ENCODE measurements at regions not wholly inside any gene's neighbourhood (a gene's known extent, or its start where the extent isn't known, plus 50 kb on each side); places are given as distances from the start of the nearest gene placed in this dataset.

GRCh38 chr4:187065396-187065795, 341.7 kb upstream of the FAT1 start:
- H3K4me1 ChIP-seq (ENCODE audit: control insufficient read depth in 2 of 2, insufficient read depth in 2 of 2, low read length in 2 of 2): no peaks in the 10 kb centered on the region
- DNase-seq (ENCODE audit: low read depth in 6 of 9, low spot score in 9 of 9): no peak
- 89% methylated on average over 1 of the region's 1 CpG for WGBS
- H3K36me3 ChIP-seq (ENCODE audit: control insufficient read depth in 2 of 2, insufficient read depth in 2 of 2, low read length in 1 of 2): no peaks in the 10 kb centered on the region
- H3K27ac ChIP-seq (ENCODE audit: low read depth in 1 of 2, low read length in 1 of 2): no peak overlapping the region
- no peak overlapping the region for H3K4me3 ChIP-seq (ENCODE audit: low read length in 2 of 2)
- peaks cover 2% of the 10 kb centered on the region in 2 donors for H3K9me3 ChIP-seq (ENCODE audit: control insufficient read depth in 2 of 2, insufficient read depth in 1 of 2, low read length in 1 of 2)
- no peaks in the 10 kb centered on the region for H3K27me3 ChIP-seq (ENCODE audit: control insufficient read depth in 2 of 2, insufficient read depth in 1 of 2, low read length in 1 of 2)

GRCh38 chr4:187065806-187066205, 342.1 kb upstream of the FAT1 start:
- WGBS: 93% methylated on average over 13 of the region's 13 CpGs
- DNase-seq (ENCODE audit: low read depth in 6 of 9, low spot score in 9 of 9): no peak

GRCh38 chr4:187069398-187069797, 345.7 kb upstream of the FAT1 start:
- WGBS: 84% methylated on average over 10 of the region's 10 CpGs
- DNase-seq (ENCODE audit: low read depth in 6 of 9, low spot score in 9 of 9): no peak

More at GRCh38 chr4:187065806-187066205, 342.1 kb upstream of the FAT1 start:
- H3K4me1 ChIP-seq (ENCODE audit: control insufficient read depth in 2 of 2, insufficient read depth in 2 of 2, low read length in 2 of 2): no peaks in the 10 kb centered on the region
- H3K4me3 ChIP-seq (ENCODE audit: low read length in 2 of 2): no peak overlapping the region
- no peak overlapping the region for H3K27ac ChIP-seq (ENCODE audit: low read depth in 1 of 2, low read length in 1 of 2)
- no peaks in the 10 kb centered on the region for H3K36me3 ChIP-seq (ENCODE audit: control insufficient read depth in 2 of 2, insufficient read depth in 2 of 2, low read length in 1 of 2)
- H3K9me3 ChIP-seq (ENCODE audit: control insufficient read depth in 2 of 2, insufficient read depth in 1 of 2, low read length in 1 of 2): peaks cover 0 to 2% of the 10 kb centered on the region in 2 donors
- no peaks in the 10 kb centered on the region for H3K27me3 ChIP-seq (ENCODE audit: control insufficient read depth in 2 of 2, insufficient read depth in 1 of 2, low read length in 1 of 2)

GRCh38 chr4:187070158-187070557, 346.5 kb upstream of the FAT1 start:
- Histone ChIP-seq H3K36me3 (ENCODE audit: control insufficient read depth in 2 of 2, insufficient read depth in 2 of 2, low read length in 1 of 2) (no peaks in the 10 kb centered on the region), H3K4me1 (ENCODE audit: control insufficient read depth in 2 of 2, insufficient read depth in 2 of 2, low read length in 2 of 2) (no peaks in the 10 kb centered on the region), H3K4me3 (ENCODE audit: low read length in 2 of 2) (no peak overlapping the region), H3K9me3 (ENCODE audit: control insufficient read depth in 2 of 2, insufficient read depth in 1 of 2, low read length in 1 of 2) (peaks cover 0 to 2% of the 10 kb centered on the region in 2 donors), H3K27me3 (ENCODE audit: control insufficient read depth in 2 of 2, insufficient read depth in 1 of 2, low read length in 1 of 2) (no peaks in the 10 kb centered on the region), H3K27ac (ENCODE audit: low read depth in 1 of 2, low read length in 1 of 2) (no peak overlapping the region)
- DNase-seq (ENCODE audit: low read depth in 6 of 9, low spot score in 9 of 9): no peak
- WGBS: 91% methylated on average over 3 of the region's 3 CpGs

More at GRCh38 chr4:187069398-187069797, 345.7 kb upstream of the FAT1 start:
- no peaks in the 10 kb centered on the region for H3K4me1 ChIP-seq (ENCODE audit: control insufficient read depth in 2 of 2, insufficient read depth in 2 of 2, low read length in 2 of 2)
- H3K9me3 ChIP-seq (ENCODE audit: control insufficient read depth in 2 of 2, insufficient read depth in 1 of 2, low read length in 1 of 2): peaks cover 0 to 2% of the 10 kb centered on the region in 2 donors
- H3K4me3 ChIP-seq (ENCODE audit: low read length in 2 of 2): no peak overlapping the region
- H3K27ac ChIP-seq (ENCODE audit: low read depth in 1 of 2, low read length in 1 of 2): no peak overlapping the region
- no peaks in the 10 kb centered on the region for H3K27me3 ChIP-seq (ENCODE audit: control insufficient read depth in 2 of 2, insufficient read depth in 1 of 2, low read length in 1 of 2)
- H3K36me3 ChIP-seq (ENCODE audit: control insufficient read depth in 2 of 2, insufficient read depth in 2 of 2, low read length in 1 of 2): no peaks in the 10 kb centered on the region

GRCh38 chr4:187070740-187071139, 347.1 kb upstream of the FAT1 start:
- Histone ChIP-seq H3K27me3 (ENCODE audit: control insufficient read depth in 2 of 2, insufficient read depth in 1 of 2, low read length in 1 of 2) (no peaks in the 10 kb centered on the region), H3K9me3 (ENCODE audit: control insufficient read depth in 2 of 2, insufficient read depth in 1 of 2, low read length in 1 of 2) (peaks cover 0 to 2% of the 10 kb centered on the region in 2 donors), H3K4me1 (ENCODE audit: control insufficient read depth in 2 of 2, insufficient read depth in 2 of 2, low read length in 2 of 2) (no peaks in the 10 kb centered on the region), H3K4me3 (ENCODE audit: low read length in 2 of 2) (no peak overlapping the region), H3K36me3 (ENCODE audit: control insufficient read depth in 2 of 2, insufficient read depth in 2 of 2, low read length in 1 of 2) (no peaks in the 10 kb centered on the region), H3K27ac (ENCODE audit: low read depth in 1 of 2, low read length in 1 of 2) (no peak overlapping the region)
- no peak for DNase-seq (ENCODE audit: low read depth in 6 of 9, low spot score in 9 of 9)
- 56% methylated on average over 1 of the region's 1 CpG for WGBS

- no peak overlapping the region for H3K4me3 ChIP-seq (ENCODE audit: low read length in 2 of 2)
- H3K36me3 ChIP-seq (ENCODE audit: control insufficient read depth in 2 of 2, insufficient read depth in 2 of 2, low read length in 1 of 2): no peaks in the 10 kb centered on the region
- H3K27me3 ChIP-seq (ENCODE audit: control insufficient read depth in 2 of 2, insufficient read depth in 1 of 2, low read length in 1 of 2): no peaks in the 10 kb centered on the region
- H3K4me1 ChIP-seq (ENCODE audit: control insufficient read depth in 2 of 2, insufficient read depth in 2 of 2, low read length in 2 of 2): no peaks in the 10 kb centered on the region
- DNase-seq (ENCODE audit: low read depth in 6 of 9, low spot score in 9 of 9): no peak
- H3K9me3 ChIP-seq (ENCODE audit: control insufficient read depth in 2 of 2, insufficient read depth in 1 of 2, low read length in 1 of 2): peaks cover 0 to 2% of the 10 kb centered on the region in 2 donors
- H3K27ac ChIP-seq (ENCODE audit: low read depth in 1 of 2, low read length in 1 of 2): no peak overlapping the region
- WGBS: 88% methylated on average over 11 of the region's 11 CpGs
Observed at GRCh38 chr4:187071946-187072600, 348.4 kb upstream of the FAT1 start.

GRCh38 chr4:187073820-187074219, 350.2 kb upstream of the FAT1 start:
- Histone ChIP-seq H3K36me3 (ENCODE audit: control insufficient read depth in 2 of 2, insufficient read depth in 2 of 2, low read length in 1 of 2) (no peaks in the 10 kb centered on the region), H3K4me3 (ENCODE audit: low read length in 2 of 2) (no peak overlapping the region), H3K9me3 (ENCODE audit: control insufficient read depth in 2 of 2, insufficient read depth in 1 of 2, low read length in 1 of 2) (peaks cover 0 to 2% of the 10 kb centered on the region in 2 donors), H3K27me3 (ENCODE audit: control insufficient read depth in 2 of 2, insufficient read depth in 1 of 2, low read length in 1 of 2) (no peaks in the 10 kb centered on the region), H3K27ac (ENCODE audit: low read depth in 1 of 2, low read length in 1 of 2) (no peak overlapping the region), H3K4me1 (ENCODE audit: control insufficient read depth in 2 of 2, insufficient read depth in 2 of 2, low read length in 2 of 2) (no peaks in the 10 kb centered on the region)
- WGBS: 94% methylated on average over 7 of the region's 7 CpGs
- no peak for DNase-seq (ENCODE audit: low read depth in 6 of 9, low spot score in 9 of 9)

GRCh38 chr4:187075514-187075913, 351.9 kb upstream of the FAT1 start:
- H3K9me3 ChIP-seq (ENCODE audit: control insufficient read depth in 2 of 2, insufficient read depth in 1 of 2, low read length in 1 of 2): no peaks in the 10 kb centered on the region
- DNase-seq (ENCODE audit: low read depth in 6 of 9, low spot score in 9 of 9): no peak
- no peak overlapping the region for H3K27ac ChIP-seq (ENCODE audit: low read depth in 1 of 2, low read length in 1 of 2)
- no peaks in the 10 kb centered on the region for H3K36me3 ChIP-seq (ENCODE audit: control insufficient read depth in 2 of 2, insufficient read depth in 2 of 2, low read length in 1 of 2)
- no peak overlapping the region for H3K4me3 ChIP-seq (ENCODE audit: low read length in 2 of 2)
- H3K27me3 ChIP-seq (ENCODE audit: control insufficient read depth in 2 of 2, insufficient read depth in 1 of 2, low read length in 1 of 2): no peaks in the 10 kb centered on the region
- 87% methylated on average over 4 of the region's 4 CpGs for WGBS
- H3K4me1 ChIP-seq (ENCODE audit: control insufficient read depth in 2 of 2, insufficient read depth in 2 of 2, low read length in 2 of 2): no peaks in the 10 kb centered on the region

GRCh38 chr4:187077744-187078401, 354.2 kb upstream of the FAT1 start:
- no peaks in the 10 kb centered on the region for H3K4me1 ChIP-seq (ENCODE audit: control insufficient read depth in 2 of 2, insufficient read depth in 2 of 2, low read length in 2 of 2)
- no peak overlapping the region for H3K4me3 ChIP-seq (ENCODE audit: low read length in 2 of 2)
- H3K27me3 ChIP-seq (ENCODE audit: control insufficient read depth in 2 of 2, insufficient read depth in 1 of 2, low read length in 1 of 2): no peaks in the 10 kb centered on the region
- H3K36me3 ChIP-seq (ENCODE audit: control insufficient read depth in 2 of 2, insufficient read depth in 2 of 2, low read length in 1 of 2): no peaks in the 10 kb centered on the region
- DNase-seq (ENCODE audit: low read depth in 6 of 9, low spot score in 9 of 9): no peak
- 50% methylated on average over 12 of the region's 12 CpGs for WGBS
- H3K27ac ChIP-seq (ENCODE audit: low read depth in 1 of 2, low read length in 1 of 2): no peak overlapping the region
- peaks cover 0 to 5% of the 10 kb centered on the region in 2 donors for H3K9me3 ChIP-seq (ENCODE audit: control insufficient read depth in 2 of 2, insufficient read depth in 1 of 2, low read length in 1 of 2)

Measured in thymus (tissue), 11 donors.